Renal cortical epithelial cell (primary cell): ENCODE measurements at regions not wholly inside any gene's neighbourhood (a gene's known extent, or its start where the extent isn't known, plus 50 kb on each side); places are given as distances from the start of the nearest gene placed in this dataset.
"Not testable (repeated sequence)": the region's sequence is repeated elsewhere in the genome, so short reads cannot be mapped to it uniquely, and the experiment has no call there.

Source experiments
- DNase-seq: peaks from one replicate; pipeline ENCODE4 v3.0.0-alpha.2; 2011; ENCODE audit warnings: low read depth

DNA sequence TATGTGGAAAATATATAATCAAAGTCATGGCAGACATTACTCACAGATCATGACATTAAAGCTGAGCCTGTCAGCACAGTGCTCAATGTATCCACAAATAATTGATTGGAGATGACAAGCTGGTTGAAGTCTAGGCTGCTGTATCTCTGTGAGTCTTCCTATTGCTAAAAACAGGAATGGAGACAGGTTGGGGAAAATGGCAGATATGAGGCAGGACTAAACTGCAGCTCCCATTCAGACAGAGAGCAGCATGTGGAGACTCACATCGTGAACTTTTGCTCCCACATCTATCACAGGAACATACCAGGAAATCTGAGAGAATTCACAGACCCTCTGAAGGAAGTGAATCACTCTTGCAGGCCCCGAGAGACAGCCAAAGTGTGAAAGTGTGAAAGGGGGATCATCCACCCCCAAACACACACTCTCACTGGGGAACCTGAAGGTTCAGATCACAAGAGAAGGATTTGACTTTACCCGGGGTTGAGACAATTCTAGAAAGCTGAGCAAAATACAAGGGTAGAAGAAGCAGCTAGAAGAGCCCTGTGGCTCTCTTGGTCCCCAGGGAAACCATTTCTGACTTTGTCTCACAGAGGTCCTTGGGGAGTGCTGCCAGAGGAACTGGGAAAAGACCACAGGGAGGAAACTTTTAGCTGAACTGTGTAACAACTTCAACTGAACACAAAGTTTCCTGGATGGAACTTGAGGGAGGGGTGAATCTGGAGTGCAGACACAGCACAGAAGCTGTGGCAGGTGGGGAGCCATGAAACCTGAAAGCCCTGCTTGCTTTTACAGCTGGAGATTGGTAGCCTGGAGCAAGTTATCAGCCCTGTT lies 173.4 kb downstream of the S1PR1 start:
- DNase-seq, result no peak

DNA sequence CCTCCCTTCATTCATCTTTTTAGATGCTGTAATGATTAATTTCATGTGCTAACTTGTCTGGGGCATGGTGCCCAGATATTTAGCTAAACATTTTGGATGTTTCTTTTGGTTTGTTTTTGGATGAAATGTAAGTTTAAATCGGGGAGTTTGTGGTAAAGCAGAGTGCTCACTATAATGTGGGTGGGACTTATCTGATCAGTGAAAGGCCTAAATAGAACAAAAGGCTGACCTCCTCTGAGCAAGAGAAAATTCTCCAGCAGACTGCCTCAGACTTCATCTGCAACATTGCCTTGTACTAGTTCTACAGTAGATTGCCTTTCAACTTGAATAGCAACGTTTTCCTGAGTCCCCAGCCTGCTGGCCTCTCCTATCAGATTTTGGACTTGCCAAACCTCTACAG lies 183.6 kb downstream of the S1PR1 start:
- no peak for DNase-seq

DNA sequence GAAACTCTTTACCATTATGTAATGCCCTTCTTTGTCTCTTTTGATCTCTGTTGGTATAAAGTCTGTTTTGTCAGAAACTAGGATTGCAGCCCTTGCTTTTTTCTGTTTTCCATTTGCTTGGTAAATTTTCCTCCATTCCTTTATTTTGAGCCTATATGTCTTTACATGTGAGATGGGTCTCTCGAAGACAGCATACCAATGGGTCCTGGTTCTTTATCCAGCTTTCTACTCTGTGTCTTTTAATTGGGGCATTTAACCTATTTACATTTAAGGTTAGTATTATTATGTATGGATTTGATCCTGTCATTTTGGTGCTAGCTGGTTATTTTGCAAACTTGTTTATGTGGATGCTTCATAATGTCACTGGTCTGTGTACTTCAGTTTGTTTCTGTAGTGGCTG lies 191.3 kb downstream of the S1PR1 start:
- DNase-seq, result not testable (repeated sequence)

DNA sequence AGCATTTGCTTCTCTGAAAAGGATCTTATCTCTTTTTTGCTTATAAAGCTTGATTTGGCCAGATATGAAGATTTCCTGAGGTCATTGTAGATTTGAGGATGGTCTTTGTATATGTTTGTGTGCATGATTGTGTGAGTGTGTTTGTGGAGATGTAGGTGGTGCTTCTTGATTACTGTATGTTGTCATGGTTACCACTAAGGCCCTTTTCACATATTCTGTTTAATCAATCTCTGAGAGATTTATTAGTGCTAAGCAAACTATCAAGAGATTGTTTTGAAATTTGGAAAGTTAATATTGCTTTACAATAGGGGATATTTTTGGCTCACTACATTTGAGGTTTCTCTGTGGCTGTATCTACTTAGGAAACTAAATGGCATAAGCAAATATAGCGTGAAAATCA lies 191.7 kb downstream of the S1PR1 start:
- no peak for DNase-seq

DNA sequence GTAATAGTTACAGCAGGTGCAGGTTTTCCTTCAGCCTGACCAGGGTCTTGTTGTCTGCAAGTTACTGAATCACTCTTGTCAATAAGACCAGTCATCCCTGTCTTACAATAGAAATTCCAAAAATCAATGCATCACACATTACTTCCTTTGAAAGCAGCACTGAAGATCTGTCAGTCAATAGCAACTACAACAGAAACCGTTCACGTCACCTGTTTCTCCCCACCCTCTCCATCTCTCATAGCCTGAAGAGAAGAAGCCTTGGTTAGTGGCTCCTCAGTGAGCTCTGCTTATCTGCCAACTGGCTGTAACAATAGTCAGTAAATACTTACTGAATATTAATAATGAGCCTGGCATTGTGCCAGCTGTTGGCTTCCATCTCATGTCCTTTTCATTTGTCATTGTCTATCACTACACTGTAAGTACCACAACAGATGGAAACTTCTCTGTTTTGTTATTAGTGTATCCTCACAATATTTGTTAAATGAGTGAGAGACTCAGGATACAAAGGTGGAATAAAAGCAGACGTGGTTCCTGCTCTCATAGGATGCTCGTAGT lies 195.2 kb downstream of the S1PR1 start:
- no peak for DNase-seq

DNA sequence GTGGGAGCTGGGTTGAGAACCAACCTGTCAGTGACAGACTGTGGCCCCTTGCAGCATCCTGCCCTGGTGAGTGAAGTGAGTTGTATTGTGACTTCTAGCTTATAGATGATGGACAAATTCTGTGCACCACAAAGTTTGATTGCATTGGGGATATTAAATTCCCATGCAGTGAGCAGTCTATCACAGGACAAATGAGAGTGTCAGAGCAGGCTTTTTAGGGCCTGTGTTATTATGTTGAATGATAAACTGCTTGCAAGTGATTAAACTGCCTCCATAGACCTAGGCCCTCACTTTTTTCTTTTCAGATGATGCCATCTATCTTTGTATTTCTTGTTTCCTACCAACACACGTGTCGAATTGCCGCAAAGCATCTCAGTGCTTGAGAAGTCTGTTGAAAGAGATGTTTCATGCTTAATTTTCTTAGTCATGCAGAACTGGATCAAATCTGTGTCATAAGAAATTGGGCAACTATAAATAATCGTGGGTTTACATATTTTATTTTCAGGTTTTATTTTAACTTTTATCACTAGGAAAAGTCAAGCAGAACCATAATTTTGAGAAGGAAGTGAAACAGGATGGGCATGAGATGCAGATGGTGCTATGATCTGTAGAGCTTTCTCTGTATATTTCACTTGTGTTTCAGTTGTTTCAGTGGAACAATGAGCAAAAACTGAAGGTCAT lies 199.2 kb downstream of the S1PR1 start:
- DNase-seq, result no peak

DNA sequence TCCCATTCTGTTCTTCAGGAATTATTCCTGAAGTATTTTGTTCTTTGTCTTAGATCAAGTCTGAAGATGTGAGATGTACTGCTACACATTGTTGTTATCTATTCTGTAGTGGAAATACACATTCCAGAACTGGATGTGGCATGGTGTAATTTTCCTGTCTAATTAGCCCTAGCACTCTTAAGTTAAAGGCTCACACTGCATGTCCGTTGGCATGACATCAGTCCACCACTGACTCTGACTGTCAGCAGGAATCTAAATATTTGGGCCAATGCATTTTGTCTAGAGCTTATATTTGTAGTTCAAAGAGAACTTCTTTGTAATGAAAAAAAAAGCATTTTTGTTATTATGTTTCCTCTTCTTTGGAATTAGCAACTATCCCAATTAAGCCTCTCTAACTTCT lies 201.0 kb downstream of the S1PR1 start:
- DNase-seq, result no peak

DNA sequence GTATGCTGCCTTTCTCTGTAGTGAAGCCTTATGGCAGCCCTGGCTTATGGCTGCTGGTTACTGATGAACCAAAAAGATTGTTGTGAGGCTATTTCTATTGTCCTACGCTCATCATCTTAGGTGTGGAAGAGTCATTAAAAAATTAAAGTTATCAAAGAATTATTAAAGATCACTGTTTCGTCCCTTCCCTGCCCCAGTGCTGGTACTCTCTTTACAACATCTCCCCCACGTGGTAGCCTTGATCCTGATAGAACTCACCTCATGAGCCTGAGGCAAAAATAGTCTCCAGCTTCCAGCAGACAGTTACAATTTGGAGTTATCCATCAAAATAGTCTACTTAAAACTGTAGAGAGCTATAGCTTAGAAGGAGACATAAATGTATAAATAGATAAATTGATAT lies 201.5 kb downstream of the S1PR1 start:
- peak; percentile 3 for DNase-seq

DNA sequence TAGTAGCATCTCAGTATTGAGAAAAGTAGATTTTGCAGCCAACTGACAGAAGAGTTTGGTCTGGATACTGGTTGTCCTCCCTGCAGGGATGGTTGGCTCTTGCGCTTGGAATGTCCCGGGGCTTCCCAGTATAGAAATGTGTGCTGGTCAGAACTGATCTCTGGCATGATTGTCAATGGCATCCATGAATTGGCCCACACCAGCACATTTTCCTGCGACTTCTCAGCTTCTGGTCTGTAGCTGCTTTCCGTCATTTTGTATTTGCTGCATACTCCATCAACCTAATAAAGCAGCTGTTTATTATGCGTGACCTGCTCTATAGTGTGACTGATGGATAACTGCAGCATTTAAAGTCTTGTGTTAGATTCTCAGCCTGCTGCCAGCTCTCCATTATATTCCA lies 203.7 kb downstream of the S1PR1 start:
- no peak for DNase-seq

DNA sequence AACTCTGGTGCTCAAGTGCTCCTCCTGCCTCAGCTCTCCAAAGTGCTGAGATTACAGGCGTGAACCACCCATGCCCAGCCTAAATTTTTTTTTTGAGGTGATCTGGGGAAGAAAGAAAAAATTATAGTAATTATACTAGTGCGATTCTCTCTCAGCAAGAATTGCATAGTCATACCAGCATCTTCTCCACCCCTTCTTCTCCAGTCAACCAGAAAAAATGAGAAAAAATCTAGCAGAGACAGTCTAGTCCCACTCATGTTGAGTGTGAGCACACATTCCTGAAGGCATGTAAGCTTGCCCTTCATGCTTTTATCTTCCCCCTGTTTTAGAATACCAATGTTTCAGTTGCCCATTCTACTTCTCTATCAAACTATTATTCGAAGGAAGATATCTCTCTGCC lies 207.6 kb downstream of the S1PR1 start:
- DNase-seq, result no peak

DNA sequence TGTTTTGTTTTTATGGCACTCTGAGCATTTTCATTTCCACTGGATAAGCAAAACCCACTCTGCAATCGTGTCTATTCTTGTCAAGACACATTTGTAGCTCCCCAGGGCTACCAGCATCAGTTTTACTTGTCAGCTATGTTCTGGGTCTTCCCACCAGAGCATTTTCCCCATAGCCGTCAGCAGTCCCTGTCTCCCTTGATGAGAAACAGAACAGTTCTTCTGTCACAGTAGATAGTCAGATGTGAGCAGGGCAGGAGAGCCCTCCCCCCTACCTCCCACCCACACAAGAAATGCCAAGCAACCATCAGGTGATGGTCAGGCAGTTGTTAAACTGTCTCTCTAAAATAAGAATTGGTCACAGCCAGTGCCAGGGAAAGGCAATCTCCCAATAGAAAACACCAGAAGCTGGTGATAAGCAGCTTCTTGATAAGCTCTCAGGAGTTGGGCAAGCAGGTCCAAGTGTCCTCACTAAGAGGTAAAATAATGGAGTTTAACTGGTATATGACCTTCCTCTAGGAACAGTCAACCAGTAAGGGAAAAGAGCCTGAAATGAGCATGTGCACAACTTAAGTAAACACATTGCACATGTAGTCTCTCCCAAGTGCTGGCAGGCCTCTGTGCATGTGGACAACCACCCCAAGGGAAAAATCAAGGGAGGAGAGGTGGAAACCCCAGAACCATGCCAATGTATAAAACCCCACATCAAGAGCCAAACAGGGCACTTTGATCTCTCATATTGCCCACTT lies 208.2 kb downstream of the S1PR1 start:
- no peak for DNase-seq

DNA sequence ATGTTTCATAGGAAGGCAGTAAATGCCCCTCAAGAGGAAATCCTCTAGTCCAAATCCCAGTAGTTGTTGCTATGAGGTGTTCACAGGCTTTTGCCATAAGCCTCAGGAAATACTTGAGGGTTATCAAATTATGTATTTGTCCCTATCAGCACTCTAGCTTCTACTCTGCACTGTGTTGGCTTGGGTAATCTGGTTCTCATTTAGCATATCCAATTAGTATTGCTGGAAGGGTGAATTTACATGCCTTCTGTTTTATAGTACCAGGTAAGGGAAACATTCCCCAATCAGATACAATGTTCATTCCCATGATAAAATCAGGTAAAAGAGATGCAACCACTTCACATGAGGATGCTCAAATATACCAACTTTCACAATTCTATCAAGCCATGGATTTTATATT lies 211.2 kb downstream of the S1PR1 start:
- DNase-seq, result no peak

DNA sequence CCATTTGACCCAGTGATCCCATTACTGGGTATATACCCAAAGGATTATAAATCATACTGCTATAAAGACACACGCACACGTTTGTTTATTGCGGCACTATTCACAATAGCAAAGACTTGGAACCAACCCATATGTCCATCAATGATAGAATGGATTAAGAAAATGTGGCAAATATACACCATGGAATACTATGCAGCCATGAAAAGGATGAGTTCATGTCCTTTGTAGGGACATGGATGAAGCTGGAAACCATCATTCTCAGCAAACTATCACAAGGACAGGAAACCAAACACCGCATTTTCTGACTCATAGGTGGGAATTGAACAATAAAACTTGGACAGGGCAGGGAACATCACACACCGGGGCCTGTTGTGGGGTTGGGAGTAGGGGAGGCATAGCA lies 213.9 kb downstream of the S1PR1 start:
- not testable (repeated sequence) for DNase-seq

DNA sequence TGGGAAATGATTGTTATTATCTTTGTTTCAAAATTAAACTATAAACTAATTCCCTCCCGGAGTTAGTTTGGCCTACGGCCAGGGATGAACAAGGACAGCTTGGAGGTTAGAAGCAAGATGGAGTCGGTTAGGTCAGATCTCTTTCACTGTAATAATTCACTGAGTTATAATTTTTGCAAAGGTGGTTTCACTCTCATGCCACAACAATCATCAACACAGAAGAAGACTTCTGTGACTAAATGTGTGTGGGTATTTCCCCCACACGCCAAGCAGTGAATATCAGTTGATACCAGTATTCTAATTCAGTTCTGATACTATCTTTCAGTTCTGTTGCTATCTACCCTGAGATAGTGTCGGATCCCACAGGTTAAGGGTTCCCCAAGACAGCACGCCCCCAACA lies 215.1 kb downstream of the S1PR1 start:
- no peak for DNase-seq

DNA sequence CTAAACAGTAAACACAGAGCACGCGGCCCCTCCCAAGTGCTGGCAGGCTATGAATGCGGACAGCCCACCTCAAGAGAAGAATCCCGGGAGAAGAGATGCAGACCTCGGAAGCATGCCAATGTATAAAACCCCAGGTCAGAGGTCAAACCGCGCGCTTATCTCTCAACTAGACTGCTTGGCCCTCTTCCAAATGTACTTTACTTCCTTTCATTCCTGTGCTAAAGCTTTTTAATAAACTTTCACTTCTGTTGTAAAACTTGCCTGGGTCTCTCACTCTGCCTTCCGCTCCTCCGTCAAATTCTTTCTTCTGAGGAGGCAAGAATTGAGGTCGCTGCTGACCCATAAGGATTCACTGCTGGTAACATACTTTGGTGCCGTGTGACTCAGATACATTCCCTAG lies 216.0 kb downstream of the S1PR1 start:
- no peak for DNase-seq

DNA sequence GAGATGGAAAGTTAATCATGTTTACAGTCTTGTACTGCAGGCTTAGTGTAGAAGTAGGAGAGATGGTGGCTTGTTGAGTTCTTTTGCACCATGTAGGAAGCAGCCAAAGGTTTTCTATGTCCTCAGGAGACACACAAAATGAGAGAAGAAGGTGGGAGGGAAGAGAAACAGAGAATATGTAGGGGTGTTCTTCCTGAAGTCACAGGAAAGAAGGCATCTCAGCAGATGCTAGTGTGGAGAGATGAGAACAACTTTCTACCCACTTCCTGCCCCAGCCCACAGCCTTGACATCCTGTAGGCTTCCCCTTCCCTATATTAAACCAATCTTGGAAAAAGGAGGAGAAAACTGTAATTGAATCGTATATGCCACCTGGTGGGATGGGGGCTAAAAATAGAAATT lies 217.0 kb downstream of the S1PR1 start:
- no peak for DNase-seq

DNA sequence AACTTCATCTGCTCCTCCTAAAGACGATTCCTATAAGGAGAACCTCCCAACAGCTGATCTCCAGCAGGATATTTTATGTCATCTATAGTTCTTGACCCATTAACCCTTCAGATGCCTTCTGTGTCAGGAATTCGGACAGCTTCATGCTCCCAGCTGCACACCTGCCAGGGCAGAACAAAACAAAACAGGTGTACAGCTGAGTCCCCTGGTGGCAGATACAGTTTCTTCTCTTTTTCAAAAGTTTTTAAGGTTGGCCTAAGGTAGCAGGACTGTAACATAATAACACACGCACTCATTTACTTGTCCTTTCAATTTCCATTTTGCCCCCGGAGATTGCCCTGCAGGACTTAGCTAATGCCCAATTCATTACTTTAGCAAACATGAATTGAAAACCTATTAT lies 218.3 kb downstream of the S1PR1 start:
- no peak for DNase-seq

DNA sequence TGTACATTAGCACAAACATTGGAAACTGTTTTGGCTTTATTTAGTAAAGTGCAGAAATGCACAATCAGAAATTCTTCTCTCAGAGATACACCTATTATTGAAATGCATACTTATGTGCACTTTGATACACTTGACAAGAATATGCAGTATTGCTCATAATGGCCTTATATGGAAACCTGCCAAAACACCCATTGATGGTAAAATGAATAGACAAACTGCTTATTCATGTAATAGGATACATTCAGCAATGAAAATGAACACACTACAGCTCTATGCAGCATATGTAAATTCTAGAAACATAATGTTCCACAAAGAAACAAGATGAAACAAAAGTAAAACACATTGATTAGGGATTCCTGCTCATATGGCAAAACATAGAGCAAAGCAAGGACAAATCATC lies 223.9 kb downstream of the S1PR1 start:
- DNase-seq, result no peak

DNA sequence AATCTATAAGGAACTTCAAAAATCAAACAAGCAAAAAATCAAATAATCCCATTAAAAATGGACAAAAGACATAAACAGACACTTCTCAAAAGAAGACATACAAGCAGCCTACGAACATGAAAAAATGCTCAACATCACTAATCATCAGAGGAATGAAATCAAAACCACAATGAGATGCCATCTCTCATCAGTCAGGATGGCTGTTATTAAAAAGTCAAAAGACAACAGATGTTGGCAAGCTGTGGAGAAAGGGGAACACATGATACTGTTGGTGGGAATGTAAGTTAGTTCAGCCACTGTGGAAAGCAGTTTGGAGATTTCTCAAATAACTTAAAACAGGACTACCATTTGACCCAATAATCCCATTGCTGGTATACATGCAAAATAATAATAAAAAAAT lies 226.4 kb downstream of the S1PR1 start:
- no peak for DNase-seq

DNA sequence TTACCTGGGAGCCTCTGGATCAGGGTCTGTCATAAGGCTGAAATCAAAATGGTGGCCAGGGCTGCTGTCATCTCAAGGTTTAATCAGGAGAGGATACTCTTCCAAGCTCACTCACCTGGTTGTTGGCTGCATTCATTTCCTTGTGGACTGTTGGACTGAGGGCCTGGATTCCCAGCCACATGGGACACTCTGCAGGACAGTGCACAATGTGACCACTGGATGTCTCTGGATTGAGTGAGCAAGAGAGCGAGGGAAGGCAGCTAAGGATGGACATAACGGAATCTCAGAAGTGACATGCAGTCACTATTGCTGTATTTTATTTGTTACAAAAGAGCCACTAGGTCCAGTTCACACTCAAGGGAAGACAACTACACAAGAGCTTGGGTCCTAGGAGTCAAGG lies 229.1 kb downstream of the S1PR1 start:
- DNase-seq, result no peak

DNA sequence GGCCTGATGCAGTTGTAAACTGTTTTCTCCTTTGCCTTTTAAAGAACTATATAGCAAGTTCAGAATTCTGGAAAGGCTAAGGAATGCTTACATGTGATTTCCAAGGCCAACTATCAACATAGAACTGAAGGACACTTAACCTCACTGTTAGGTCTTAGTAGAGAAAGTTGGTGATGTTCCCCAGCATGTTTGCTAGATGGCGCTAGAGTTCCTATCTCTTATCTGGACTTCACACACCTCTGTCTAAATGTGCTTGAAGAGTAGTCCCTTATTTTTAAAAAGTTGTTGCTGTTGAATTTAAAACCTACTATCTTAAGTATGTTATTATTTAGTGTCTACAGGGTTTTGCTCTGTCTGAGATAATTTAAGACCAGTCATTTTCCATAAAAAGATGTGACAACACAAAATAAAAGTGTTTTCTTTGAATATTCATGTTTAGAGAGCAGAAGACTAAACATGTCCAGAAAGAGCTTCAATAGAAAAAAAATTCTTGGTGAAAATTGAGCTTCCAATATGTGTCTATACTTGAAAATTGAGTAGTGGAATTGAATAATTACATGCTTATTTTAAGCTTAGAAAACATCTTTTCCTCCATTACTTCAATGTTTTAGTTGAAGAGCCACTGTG lies 237.3 kb downstream of the S1PR1 start:
- DNase-seq, result peak; percentile 19

DNA sequence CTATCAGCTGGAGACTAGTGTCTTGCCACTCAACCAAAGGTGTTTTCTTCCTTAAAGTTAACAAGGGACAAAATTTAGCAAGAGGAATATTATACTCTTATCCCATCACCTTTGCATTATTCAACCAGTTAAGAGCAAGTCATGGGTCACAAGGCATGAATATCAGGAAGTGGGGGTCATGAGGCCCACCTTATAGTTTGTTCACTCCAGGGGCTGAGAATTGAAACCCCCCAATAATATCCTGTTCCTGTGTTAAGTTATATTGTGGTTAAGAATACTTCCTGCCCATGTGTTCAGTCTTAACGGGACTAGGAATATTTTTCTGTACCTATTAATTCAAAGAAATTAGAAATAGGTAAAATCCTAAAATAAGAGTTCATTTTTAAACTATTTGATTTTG lies 239.7 kb downstream of the S1PR1 start:
- no peak for DNase-seq
